ENCODE measurements at regions not wholly inside any gene's neighbourhood (a gene's known extent, or its start where the extent isn't known, plus 50 kb on each side); places are given as distances from the start of the nearest gene placed in this dataset.

DNA sequence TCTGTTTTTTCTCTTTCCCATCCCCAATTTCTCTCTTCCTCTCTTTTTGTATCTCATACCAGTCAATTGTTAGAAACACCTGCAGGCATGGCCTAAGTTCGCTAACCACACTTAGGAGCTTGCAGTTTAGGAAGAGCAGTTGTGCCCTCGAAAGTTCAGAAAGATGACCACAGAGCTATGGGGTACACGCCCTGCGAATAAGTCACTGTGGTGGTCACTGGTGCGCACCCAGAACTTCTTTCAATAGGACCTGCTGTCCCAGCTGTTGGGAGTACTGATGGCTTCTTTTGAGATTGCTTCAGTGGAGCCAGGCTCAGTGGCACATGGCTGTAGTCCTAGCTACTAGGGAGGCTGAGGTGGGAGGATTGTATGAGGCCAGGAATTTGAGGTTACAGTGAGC lies 362.8 kb upstream of the TMTC1 start:
- POLR2A ChIA-PET: no interaction called here
- H3K36me3 ChIP-seq (ENCODE audit: control insufficient read depth in 2 of 2, insufficient read depth in 1 of 2, low read length in 2 of 2): no peaks in the 10 kb centered on the region
- no peaks in the 10 kb centered on the region for H3K9me3 ChIP-seq (ENCODE audit: control insufficient read depth, insufficient read depth, low read depth, low read length)
- H3K4me1 ChIP-seq (ENCODE audit: control insufficient read depth, insufficient read depth, low read length): no peaks in the 10 kb centered on the region
- CTCF ChIA-PET: no interaction called here
- TF ChIP-seq ZXDB (tag by site-specific recombination; IDR thresholded peaks at IDR 0.05): no peak
- no peak for TF ChIP-seq ZNF792 (tag by site-specific recombination; IDR thresholded peaks at IDR 0.05)
- TF ChIP-seq, protein P1, sequence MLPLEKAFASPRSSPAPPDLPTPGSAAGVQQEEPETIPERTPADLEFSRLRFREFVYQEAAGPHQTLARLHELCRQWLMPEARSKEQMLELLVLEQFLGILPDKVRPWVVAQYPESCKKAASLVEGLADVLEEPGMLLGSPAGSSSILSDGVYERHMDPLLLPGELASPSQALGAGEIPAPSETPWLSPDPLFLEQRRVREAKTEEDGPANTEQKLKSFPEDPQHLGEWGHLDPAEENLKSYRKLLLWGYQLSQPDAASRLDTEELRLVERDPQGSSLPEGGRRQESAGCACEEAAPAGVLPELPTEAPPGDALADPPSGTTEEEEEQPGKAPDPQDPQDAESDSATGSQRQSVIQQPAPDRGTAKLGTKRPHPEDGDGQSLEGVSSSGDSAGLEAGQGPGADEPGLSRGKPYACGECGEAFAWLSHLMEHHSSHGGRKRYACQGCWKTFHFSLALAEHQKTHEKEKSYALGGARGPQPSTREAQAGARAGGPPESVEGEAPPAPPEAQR (tag by site-specific recombination; IDR thresholded peaks at IDR 0.05): no peak
- no peak for TF ChIP-seq REPIN1 (tag by site-specific recombination; IDR thresholded peaks at IDR 0.05; ENCODE audit: low read depth)
- TF ChIP-seq BCL11B (tag by site-specific recombination; IDR thresholded peaks at IDR 0.05; ENCODE audit: low read depth): no peak
- TF ChIP-seq ZNF837 (tag by site-specific recombination; IDR thresholded peaks at IDR 0.05): no peak
- TF ChIP-seq ZNF747 (tag by site-specific recombination; IDR thresholded peaks at IDR 0.05): no peak
- no peak for TF ChIP-seq ZNF19 (tag by site-specific recombination; IDR thresholded peaks at IDR 0.05; ENCODE audit: low read depth)
- TF ChIP-seq ZNF266 (tag by site-specific recombination; IDR thresholded peaks at IDR 0.05; ENCODE audit: low read depth): no peak
- no peak for TF ChIP-seq ZNF529 (tag by site-specific recombination; IDR thresholded peaks at IDR 0.05; ENCODE audit: insufficient replicate concordance)
- no peak for TF ChIP-seq HOXA7 (CRISPR knock-in tag; IDR thresholded peaks at IDR 0.05; ENCODE audit: borderline replicate concordance)
- no peak for TF ChIP-seq GFI1B (tag by site-specific recombination; IDR thresholded peaks at IDR 0.05)
- no peak for TF ChIP-seq SP2 (tag by site-specific recombination; IDR thresholded peaks at IDR 0.05)
- TF ChIP-seq ZNF707 (tag by site-specific recombination; IDR thresholded peaks at IDR 0.05): no peak
- H3K27ac ChIP-seq (ENCODE audit: extremely low read depth, low read depth, low read length): no peak overlapping the region
- H3K4me3 ChIP-seq (ENCODE audit: low read depth, low read length): no peak overlapping the region

DNA sequence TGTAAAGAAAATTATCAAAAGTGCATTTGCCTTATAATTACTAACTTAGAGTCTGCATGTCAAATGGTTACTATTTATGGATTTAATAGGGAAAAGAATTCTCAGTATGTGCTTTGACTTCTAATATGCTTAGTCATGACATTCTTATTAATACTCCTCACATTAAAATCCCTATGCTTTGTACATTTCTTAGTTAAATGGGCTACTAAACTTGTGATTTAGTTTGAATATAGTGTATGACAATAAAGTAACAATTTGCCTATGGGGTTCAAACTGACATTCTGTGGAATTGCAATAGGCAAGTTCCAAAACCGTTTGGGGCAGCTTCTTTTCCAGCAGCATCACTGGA lies 361.9 kb upstream of the TMTC1 start:
- CTCF ChIA-PET: no interaction called here
- H3K9me3 ChIP-seq (ENCODE audit: control insufficient read depth, insufficient read depth, low read depth, low read length): no peaks in the 10 kb centered on the region

More for the DNA sequence above, 361.9 kb upstream of the TMTC1 start:
- TF ChIP-seq ZNF677 (tag by site-specific recombination; IDR thresholded peaks at IDR 0.05) (no peak), ZNF341 (tag by site-specific recombination; IDR thresholded peaks at IDR 0.05; ENCODE audit: low read depth) (no peak), ZFP41 (tag by site-specific recombination; IDR thresholded peaks at IDR 0.05; ENCODE audit: borderline replicate concordance) (no peak), ZNF221 (tag by site-specific recombination; IDR thresholded peaks at IDR 0.05; ENCODE audit: borderline replicate concordance) (no peak), HOXD13 (CRISPR knock-in tag; IDR thresholded peaks at IDR 0.05; ENCODE audit: borderline replicate concordance) (no peak), ZNF239 (tag by site-specific recombination; IDR thresholded peaks at IDR 0.05) (no peak), PRDM1 (tag by site-specific recombination; IDR thresholded peaks at IDR 0.05) (no peak), ZNF404 (tag by site-specific recombination; IDR thresholded peaks at IDR 0.05) (no peak), ZNF416 (tag by site-specific recombination; IDR thresholded peaks at IDR 0.05) (no peak), RBAK (tag by site-specific recombination; IDR thresholded peaks at IDR 0.05) (no peak), ZNF157 (tag by site-specific recombination; IDR thresholded peaks at IDR 0.05) (no peak), ZSCAN16 (tag by site-specific recombination; IDR thresholded peaks at IDR 0.05) (no peak), ZNF660 (tag by site-specific recombination; IDR thresholded peaks at IDR 0.05) (no peak), KLF7 (tag by site-specific recombination; IDR thresholded peaks at IDR 0.05; ENCODE audit: borderline replicate concordance) (no peak), SETDB1 (IDR thresholded peaks at IDR 0.05; ENCODE audit: insufficient read length, low read length) (no peak)
- TF ChIP-seq, protein P2, sequence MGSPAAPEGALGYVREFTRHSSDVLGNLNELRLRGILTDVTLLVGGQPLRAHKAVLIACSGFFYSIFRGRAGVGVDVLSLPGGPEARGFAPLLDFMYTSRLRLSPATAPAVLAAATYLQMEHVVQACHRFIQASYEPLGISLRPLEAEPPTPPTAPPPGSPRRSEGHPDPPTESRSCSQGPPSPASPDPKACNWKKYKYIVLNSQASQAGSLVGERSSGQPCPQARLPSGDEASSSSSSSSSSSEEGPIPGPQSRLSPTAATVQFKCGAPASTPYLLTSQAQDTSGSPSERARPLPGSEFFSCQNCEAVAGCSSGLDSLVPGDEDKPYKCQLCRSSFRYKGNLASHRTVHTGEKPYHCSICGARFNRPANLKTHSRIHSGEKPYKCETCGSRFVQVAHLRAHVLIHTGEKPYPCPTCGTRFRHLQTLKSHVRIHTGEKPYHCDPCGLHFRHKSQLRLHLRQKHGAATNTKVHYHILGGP (tag by site-specific recombination; IDR thresholded peaks at IDR 0.05): no peak
- TF ChIP-seq, protein P3, sequence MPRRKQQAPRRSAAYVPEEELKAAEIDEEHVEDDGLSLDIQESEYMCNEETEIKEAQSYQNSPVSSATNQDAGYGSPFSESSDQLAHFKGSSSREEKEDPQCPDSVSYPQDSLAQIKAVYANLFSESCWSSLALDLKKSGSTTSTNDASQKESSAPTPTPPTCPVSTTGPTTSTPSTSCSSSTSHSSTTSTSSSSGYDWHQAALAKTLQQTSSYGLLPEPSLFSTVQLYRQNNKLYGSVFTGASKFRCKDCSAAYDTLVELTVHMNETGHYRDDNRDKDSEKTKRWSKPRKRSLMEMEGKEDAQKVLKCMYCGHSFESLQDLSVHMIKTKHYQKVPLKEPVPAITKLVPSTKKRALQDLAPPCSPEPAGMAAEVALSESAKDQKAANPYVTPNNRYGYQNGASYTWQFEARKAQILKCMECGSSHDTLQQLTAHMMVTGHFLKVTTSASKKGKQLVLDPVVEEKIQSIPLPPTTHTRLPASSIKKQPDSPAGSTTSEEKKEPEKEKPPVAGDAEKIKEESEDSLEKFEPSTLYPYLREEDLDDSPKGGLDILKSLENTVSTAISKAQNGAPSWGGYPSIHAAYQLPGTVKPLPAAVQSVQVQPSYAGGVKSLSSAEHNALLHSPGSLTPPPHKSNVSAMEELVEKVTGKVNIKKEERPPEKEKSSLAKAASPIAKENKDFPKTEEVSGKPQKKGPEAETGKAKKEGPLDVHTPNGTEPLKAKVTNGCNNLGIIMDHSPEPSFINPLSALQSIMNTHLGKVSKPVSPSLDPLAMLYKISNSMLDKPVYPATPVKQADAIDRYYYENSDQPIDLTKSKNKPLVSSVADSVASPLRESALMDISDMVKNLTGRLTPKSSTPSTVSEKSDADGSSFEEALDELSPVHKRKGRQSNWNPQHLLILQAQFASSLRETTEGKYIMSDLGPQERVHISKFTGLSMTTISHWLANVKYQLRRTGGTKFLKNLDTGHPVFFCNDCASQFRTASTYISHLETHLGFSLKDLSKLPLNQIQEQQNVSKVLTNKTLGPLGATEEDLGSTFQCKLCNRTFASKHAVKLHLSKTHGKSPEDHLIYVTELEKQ (tag by site-specific recombination; IDR thresholded peaks at IDR 0.05; ENCODE audit: borderline replicate concordance): no peak
- TF ChIP-seq, protein P4, sequence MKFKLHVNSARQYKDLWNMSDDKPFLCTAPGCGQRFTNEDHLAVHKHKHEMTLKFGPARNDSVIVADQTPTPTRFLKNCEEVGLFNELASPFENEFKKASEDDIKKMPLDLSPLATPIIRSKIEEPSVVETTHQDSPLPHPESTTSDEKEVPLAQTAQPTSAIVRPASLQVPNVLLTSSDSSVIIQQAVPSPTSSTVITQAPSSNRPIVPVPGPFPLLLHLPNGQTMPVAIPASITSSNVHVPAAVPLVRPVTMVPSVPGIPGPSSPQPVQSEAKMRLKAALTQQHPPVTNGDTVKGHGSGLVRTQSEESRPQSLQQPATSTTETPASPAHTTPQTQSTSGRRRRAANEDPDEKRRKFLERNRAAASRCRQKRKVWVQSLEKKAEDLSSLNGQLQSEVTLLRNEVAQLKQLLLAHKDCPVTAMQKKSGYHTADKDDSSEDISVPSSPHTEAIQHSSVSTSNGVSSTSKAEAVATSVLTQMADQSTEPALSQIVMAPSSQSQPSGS (tag by site-specific recombination; IDR thresholded peaks at IDR 0.05; ENCODE audit: low read depth): no peak
- H3K4me3 ChIP-seq (ENCODE audit: low read depth, low read length): no peak overlapping the region
- H3K4me1 ChIP-seq (ENCODE audit: control insufficient read depth, insufficient read depth, low read length): no peaks in the 10 kb centered on the region
- H3K27ac ChIP-seq (ENCODE audit: extremely low read depth, low read depth, low read length): no peak overlapping the region
- H3K36me3 ChIP-seq (ENCODE audit: control insufficient read depth in 2 of 2, insufficient read depth in 1 of 2, low read length in 2 of 2): no peaks in the 10 kb centered on the region
- POLR2A ChIA-PET: no interaction called here

Measured in HEK293 (cell line).